CD4-positive, alpha-beta T cell treated with Interleukin-15 for 1 hour (primary cell): ENCODE measurements at regions not wholly inside any gene's neighbourhood (a gene's known extent, or its start where the extent isn't known, plus 50 kb on each side); places are given as distances from the start of the nearest gene placed in this dataset.

Experiments
- DNase-seq: peaks from one replicate; pipeline ENCODE4 v3.0.0-alpha.2; 2020

DNA sequence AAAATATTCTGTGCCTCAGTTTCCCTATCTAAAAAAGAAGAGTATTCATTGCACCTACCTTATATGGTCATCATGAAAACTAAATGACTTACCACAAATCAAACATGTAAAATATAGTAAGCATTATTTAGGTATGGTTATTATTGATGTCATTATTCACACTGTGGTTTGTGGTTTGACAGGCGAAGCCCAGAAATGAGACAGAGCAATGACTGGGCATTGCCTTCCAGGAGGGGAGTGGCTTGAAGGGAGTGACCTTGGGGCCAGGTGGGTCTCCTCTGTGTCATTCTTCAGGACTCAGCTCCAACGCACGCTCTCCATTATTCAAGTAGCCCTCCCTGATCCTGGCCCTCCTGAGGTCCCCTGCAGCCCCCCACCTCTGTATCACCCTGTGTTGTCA lies 133.7 kb downstream of the DMRTA2 start:
- no peak for DNase-seq

DNA sequence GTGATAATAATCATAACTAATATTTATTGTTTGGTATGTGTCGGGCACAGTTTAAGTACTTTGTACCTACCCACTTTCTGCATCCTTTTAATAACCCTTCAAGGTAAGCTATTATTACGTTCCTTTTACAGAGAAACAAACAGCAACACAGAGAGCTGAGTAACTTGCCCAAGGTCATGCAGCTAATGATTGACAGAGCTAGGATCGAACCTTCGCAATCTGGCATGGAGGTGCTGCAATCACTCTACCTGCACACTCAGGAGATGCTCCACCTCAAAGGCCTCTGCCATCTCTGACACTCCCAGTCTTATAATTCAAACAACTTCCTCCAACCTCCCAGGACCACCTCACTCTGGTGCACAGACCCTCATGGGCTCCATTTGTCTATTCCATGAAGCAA lies 137.2 kb downstream of the DMRTA2 start:
- DNase-seq: no peak

DNA sequence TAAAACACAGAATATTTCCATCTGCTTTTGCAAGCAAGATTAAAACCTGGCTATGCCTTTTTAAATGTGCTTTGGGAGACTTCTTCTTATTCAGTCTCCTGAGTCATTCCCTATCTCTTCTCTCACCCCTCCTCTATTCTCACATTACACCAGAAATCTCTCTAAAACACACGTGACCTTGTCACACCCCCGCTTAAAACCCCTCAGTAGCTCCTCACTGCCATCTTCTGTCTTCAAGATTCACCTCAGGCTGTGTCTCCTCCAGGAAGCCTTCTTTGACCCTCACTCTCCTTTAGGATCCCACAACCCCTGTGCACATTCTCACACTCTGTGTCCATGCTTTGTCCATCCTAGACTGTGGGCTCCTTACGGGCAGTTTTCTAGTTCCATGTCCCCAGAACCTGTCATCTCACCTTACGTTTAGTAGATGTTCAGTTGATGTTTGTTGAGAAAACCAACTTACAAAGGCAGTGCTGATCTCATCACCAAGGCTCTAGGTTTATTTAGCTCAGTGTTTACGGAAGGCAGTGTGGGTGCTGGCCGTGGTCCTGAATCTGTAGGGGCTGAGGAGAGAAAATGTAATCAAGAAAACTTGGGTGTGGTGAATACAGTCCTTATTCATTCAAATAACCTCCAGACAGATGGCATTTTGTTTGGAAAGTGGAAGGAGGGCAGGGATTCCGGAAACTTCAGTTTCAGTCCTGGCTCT lies 143.5 kb downstream of the DMRTA2 start:
- DNase-seq: no peak

DNA sequence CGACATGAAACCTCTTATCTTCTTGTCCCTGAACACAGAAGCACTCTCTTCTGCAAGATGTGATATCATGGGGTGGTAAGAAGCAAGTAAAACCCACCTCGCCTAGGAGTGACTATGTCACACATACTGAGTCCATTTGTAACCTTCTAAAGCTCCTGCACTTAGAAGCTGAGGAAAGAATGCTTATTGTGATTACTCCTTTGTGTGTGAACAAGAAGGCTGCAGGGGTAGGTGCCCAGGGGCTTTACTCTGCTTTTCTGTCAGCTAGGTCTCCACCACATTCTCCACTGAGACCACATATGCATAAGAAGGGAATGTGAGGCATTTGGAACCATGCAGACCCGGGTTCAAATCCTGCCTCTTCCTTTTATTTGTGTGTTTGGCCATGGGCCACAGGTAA lies 144.3 kb downstream of the DMRTA2 start:
- DNase-seq: no peak

DNA sequence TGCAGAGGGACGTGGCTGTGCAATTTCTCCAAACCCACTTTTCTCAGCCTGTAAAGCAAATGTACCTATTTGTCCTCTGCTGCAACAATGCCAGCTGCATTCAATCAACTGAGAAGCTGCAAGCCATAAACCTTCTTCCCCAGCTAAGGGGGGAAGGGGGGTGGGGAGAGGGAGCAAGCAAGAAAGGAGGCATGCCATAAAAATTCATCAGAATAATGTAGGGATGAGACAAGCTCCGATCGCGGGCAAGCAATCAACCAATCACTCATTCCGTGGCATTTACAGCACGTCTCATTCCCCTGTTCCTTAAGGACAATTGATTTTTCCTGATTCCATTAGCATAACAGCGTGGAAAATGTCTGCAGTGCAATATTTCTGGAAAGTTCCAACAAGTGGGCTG lies 144.8 kb downstream of the DMRTA2 start:
- DNase-seq: no peak

GRCh38 chr1:50275566-50275965 lies 147.7 kb downstream of the DMRTA2 start:
- DNase-seq: no peak

DNA sequence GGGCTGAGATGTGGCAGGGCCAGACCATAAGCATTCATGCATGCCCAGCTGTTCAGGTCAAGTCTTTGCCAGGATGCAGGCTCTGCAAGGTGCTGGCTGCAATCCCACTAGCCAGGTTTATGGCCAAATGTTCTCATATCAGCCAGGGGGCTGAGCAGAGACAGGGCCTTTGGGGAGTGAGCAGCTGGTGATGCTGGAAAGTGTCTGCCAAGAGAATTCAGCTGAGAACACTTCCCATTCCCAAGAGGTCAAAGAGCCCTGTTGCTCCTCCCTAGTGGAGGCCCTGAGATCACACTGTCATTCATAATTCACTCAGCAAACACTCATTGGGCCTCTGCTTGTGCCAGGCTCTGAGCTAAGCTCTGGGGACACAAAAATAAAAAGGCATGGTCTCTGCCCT lies 150.3 kb downstream of the DMRTA2 start:
- DNase-seq: no peak

- DNase-seq: no peak
Observed at GRCh38 chr1:50271968-50272578, 151.2 kb downstream of the DMRTA2 start.

- DNase-seq: no peak
Observed at GRCh38 chr1:50271337-50271736, 151.9 kb downstream of the DMRTA2 start.

- no peak for DNase-seq
Observed at GRCh38 chr1:50270926-50271325, 152.3 kb downstream of the DMRTA2 start.

GRCh38 chr1:50268049-50268448 lies 155.2 kb downstream of the DMRTA2 start:
- DNase-seq: no peak

- DNase-seq: no peak
Observed at GRCh38 chr1:50266509-50266908, 156.7 kb downstream of the DMRTA2 start.

DNA sequence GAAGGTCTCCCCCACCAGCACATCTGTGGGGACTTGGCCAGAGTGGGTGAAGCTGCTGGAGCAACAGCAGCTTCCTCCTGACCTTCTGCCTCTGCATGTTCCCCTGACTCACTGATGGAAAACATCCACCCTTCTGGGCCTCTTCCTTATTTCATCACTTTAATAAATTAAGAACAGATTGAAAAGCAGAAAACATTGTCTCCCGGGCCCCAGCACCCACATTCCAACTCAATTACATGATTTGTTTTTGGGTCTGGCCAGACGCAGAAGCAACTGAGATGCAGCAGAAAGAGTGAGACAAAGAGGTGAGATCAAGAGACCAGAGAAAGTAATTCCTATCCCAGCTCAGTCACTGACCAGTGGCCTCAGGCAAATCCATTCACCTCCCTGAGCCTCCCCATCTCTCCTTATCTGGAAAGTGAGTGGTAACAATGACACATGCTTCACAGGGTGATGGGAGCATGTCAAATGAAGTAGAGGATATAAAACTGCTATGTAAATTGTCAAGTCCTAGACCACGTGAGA lies 157.1 kb downstream of the ELAVL4 start:
- DNase-seq: no peak

DNA sequence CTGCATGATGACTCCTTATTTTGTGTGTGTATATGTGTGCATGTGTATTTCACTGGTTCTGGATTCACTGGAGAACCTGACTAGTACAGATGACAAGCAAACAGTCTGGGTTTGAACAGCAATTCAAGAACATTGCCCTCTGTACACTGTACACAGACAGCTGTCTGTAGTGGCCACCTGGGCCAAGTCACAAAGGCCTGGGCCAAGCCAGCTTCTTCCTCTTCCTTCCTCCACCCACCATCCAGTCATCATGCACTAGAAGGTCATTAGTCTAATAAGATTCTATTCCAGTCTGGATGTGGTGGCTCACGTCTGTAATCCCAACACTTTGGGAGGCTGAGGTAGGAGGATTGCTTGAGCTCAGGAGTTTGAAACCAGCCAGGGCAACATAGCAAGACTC lies 155.9 kb downstream of the ELAVL4 start:
- no peak for DNase-seq

GRCh38 chr1:50262436-50262835 lies 153.7 kb downstream of the ELAVL4 start:
- no peak for DNase-seq

DNA sequence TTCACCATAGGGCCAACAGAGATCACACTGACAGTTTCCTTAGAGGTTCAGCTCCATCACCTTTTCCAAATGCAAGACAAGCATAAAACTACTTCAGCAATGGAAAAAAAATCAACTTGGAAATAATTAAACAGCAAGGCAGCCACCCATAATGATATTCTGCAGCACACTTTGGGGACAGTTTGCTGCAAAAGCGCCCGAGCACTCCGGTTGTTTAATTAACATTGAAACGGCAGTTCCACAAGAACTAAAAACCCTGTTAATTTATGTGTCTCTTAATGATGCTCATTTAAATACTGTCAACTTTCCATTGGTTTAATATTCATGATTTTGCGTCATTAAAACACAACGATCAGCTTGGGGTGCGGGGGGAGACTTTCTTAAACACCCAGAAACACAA lies 153.2 kb downstream of the ELAVL4 start:
- DNase-seq: no peak

GRCh38 chr1:50257940-50258685 lies 149.4 kb downstream of the ELAVL4 start:
- no peak for DNase-seq

GRCh38 chr1:50257029-50257428 lies 148.3 kb downstream of the ELAVL4 start:
- no peak for DNase-seq
